SK-N-SH (cell line): ENCODE measurements at regions not wholly inside any gene's neighbourhood (a gene's known extent, or its start where the extent isn't known, plus 50 kb on each side); places are given as distances from the start of the nearest gene placed in this dataset.
A peak's percentile ranks its signal among the peaks of the same experiment; 100 is the strongest.

Source experiments
- CTCF ChIA-PET: fragments of 300-600, 350-600 bp; formaldehyde crosslinking; extraction: SDS; loops from one replicate; lab custom pipeline; 2021; lab: Yijun Ruan, JAX
- POLR2A ChIA-PET: fragments of 350-600 bp; sonication (Branson Sonifier 250); formaldehyde crosslinking; extraction: SDS; loops from one replicate; lab custom pipeline; 2020; ENCODE audit warnings: antibody characterized with exemption, inconsistent platforms; lab: Yijun Ruan, JAX
- DNase-seq: peaks from one replicate; pipeline ENCODE4 v3.0.0; 2012
- H2AFZ ChIP-seq: fragments of 200-600 bp; sonication (generic); 2 replicates; pipeline ENCODE4 v1.8.1; 2016; ENCODE audit warnings: antibody characterized with exemption, mild to moderate bottlenecking, low read depth
- H3F3A ChIP-seq: fragments of 200-600 bp; sonication (generic); replicated peaks from 2 replicates; pipeline ENCODE3; 2016; ENCODE audit warnings: antibody characterized with exemption, mild to moderate bottlenecking; ENCODE audit not compliant: insufficient read depth
- H3K27ac ChIP-seq, 2 experiments: fragments of 200-500 bp in 1 of 2; fragments of 200-600 bp in 1 of 2; sonication (Bioruptor generic) in 1 of 2; sonication (generic), shearing (Covaris generic) in 1 of 2; 2 replicates each; pipeline versions ENCODE4 v1.5.1 to v1.6.1; 2014 to 2016; ENCODE audit warnings: low read depth in 2 of 2, inconsistent platforms in 1 of 2, low read length in 1 of 2, mild to moderate bottlenecking in 1 of 2, mixed read lengths in 1 of 2
- H3K27me3 ChIP-seq: fragments of 200-600 bp; sonication (generic), shearing (Covaris generic); 2 replicates; pipeline ENCODE4 v1.6.1; 2016; ENCODE audit warnings: mixed run types; ENCODE audit not compliant: insufficient read depth
- H3K36me3 ChIP-seq, 2 experiments: fragments of 200-500 bp in 1 of 2; fragments of 200-600 bp in 1 of 2; sonication (Bioruptor generic) in 1 of 2; sonication (generic) in 1 of 2; replicated peaks in 1 of 2; 2 replicates each; pipeline versions ENCODE3 to v1.5.1; 2014 to 2016; ENCODE audit warnings: low read length in 1 of 2, mild to moderate bottlenecking in 1 of 2; ENCODE audit not compliant: insufficient read depth in 2 of 2, control insufficient read depth in 1 of 2
- H3K4me1 ChIP-seq, 2 experiments: fragments of 200-500 bp in 1 of 2; fragments of 200-600 bp in 1 of 2; sonication (Bioruptor generic) in 1 of 2; sonication (generic), shearing (Covaris generic) in 1 of 2; 2 replicates each; pipeline versions ENCODE4 v1.5.1 to v1.6.1; 2014 to 2016; ENCODE audit warnings: low read depth in 1 of 2, low read length in 1 of 2, mixed run types in 1 of 2; ENCODE audit not compliant: insufficient read depth in 2 of 2, control insufficient read depth in 1 of 2
- H3K4me2 ChIP-seq: fragments of 200-600 bp; sonication (generic), shearing (Covaris generic); 2 replicates; pipeline ENCODE4 v1.6.1; 2017; ENCODE audit warnings: mixed run types
- H3K4me3 ChIP-seq, 2 experiments: fragments of 200-500 bp in 1 of 2; fragments of 200-600 bp in 1 of 2; sonication (Bioruptor generic) in 1 of 2; sonication (generic), shearing (Covaris generic) in 1 of 2; 2 replicates each; pipeline versions ENCODE4 v1.5.1 to v1.8.1; 2014 to 2016; ENCODE audit warnings: low read depth in 2 of 2, inconsistent platforms in 1 of 2, low read length in 1 of 2, mild to moderate bottlenecking in 1 of 2, mixed read lengths in 1 of 2, moderate library complexity in 1 of 2
- H3K79me2 ChIP-seq: fragments of 200-600 bp; sonication (generic); 2 replicates; pipeline ENCODE4 v1.8.1; 2017; ENCODE audit warnings: mild to moderate bottlenecking; ENCODE audit not compliant: insufficient read depth
- H3K9ac ChIP-seq: fragments of 200-600 bp; sonication (generic); 2 replicates; pipeline ENCODE4 v1.6.1; 2017; ENCODE audit warnings: mixed run types
- H3K9me2 ChIP-seq: fragments of 200-600 bp; sonication (generic); 2 replicates; pipeline ENCODE4 v1.6.1; 2017; ENCODE audit warnings: mixed run types
- H3K9me3 ChIP-seq: fragments of 200-600 bp; sonication (generic); 2 replicates; pipeline ENCODE4 v1.6.1; 2017; ENCODE audit warnings: mixed run types, mild to moderate bottlenecking, moderate library complexity
- H4K20me1 ChIP-seq: fragments of 200-600 bp; sonication (generic); 2 replicates; pipeline ENCODE4 v1.6.1; 2017; ENCODE audit warnings: mild to moderate bottlenecking, mixed run types; ENCODE audit not compliant: insufficient read depth
- CTCF ChIP-seq: fragments of 200-600 bp; sonication (generic); IDR thresholded peaks from 2 replicates; pipeline ENCODE4 v1.6.1; 2017; ENCODE audit warnings: antibody characterized with exemption, mild to moderate bottlenecking, moderate library complexity
- EP300 ChIP-seq, 2 experiments: IDR thresholded peaks; 2 replicates each; pipeline versions ENCODE4 v1.4.0 to v1.6.1; 2012; ENCODE audit warnings: borderline replicate concordance in 1 of 2, low read depth in 1 of 2, low read length in 1 of 2
- EZH2phosphoT487 ChIP-seq: fragments of 200-600 bp; sonication (generic); IDR thresholded peaks from 2 replicates; pipeline ENCODE4 v1.6.1; 2017; ENCODE audit warnings: low read depth, mixed run types, mild to moderate bottlenecking, antibody characterized with exemption, moderate library complexity, borderline replicate concordance
- FOSL2 ChIP-seq: IDR thresholded peaks from 2 replicates; pipeline ENCODE4 v1.4.0; 2012; ENCODE audit warnings: low read depth, mild to moderate bottlenecking, moderate library complexity, borderline replicate concordance
- IRF3 ChIP-seq: fragments of 150-350 bp; IDR thresholded peaks from 2 replicates; pipeline ENCODE4 v1.6.1; 2016; ENCODE audit warnings: mild to moderate bottlenecking, low read depth, low read length
- MEF2A ChIP-seq: IDR thresholded peaks from 2 replicates; pipeline ENCODE4 v1.4.0; 2012; ENCODE audit warnings: low read depth, borderline replicate concordance
- NRF1 ChIP-seq: IDR thresholded peaks from 2 replicates; pipeline ENCODE4 v1.6.1; 2012; ENCODE audit warnings: low read depth, mild to moderate bottlenecking, low read length
- PBX3 ChIP-seq: IDR thresholded peaks from 2 replicates; pipeline ENCODE4; 2012
- POLR2AphosphoS5 ChIP-seq: IDR thresholded peaks from 2 replicates; pipeline ENCODE4 v1.6.1; 2012; ENCODE audit warnings: low read depth, low read length
- RXRA ChIP-seq: IDR thresholded peaks from 2 replicates; pipeline ENCODE4 v1.4.0; 2012; ENCODE audit warnings: low read depth, mild to moderate bottlenecking, borderline replicate concordance
- SIN3A ChIP-seq: IDR thresholded peaks from 2 replicates; pipeline ENCODE4 v1.6.1; 2012; ENCODE audit warnings: low read depth, mild to moderate bottlenecking, low read length, moderate library complexity, borderline replicate concordance
- TCF12 ChIP-seq: IDR thresholded peaks from 2 replicates; pipeline ENCODE4 v1.4.0; 2012
- WGBS: methylation state at CpG from one replicate; pipeline ENCODE4 v1.1.6; 2017; ENCODE audit warnings: low lambda C conversion rate; 5-methylcytosine and 5-hydroxymethylcytosine counted together

- H3K79me2 ChIP-seq: peaks cover 35% of the 10 kb centered on the region
- ChIA-PET POLR2A (no interaction called here), CTCF (interaction anchor here (1.0 kb wide), 1 partner anchor 76 kb away, joined by 4 read pairs; no protein-coding TSS in a partner anchor)
- H3K9me2 ChIP-seq: no peaks in the 10 kb centered on the region
- no peak overlapping the region for H3K4me2 ChIP-seq
- H3K27me3 ChIP-seq: no peaks in the 10 kb centered on the region
- H3K36me3 ChIP-seq: peaks cover 56 to 69% of the 10 kb centered on the region in 2 experiments
- TF ChIP-seq POLR2AphosphoS5 (no peak), MEF2A (no peak), NRF1 (no peak), RXRA (no peak), FOSL2 (no peak), CTCF (no peak), SIN3A (no peak), EP300 (IDR thresholded peaks at IDR 0.05; ENCODE audit: borderline replicate concordance in 1 of 2, low read depth in 1 of 2, low read length in 1 of 2) (no peak), TCF12 (no peak), PBX3 (no peak), IRF3 (no peak), EZH2phosphoT487 (no peak)
- H3K27ac ChIP-seq: no peak overlapping the region
- peaks cover 6% of the 10 kb centered on the region for H3F3A ChIP-seq
- 58% methylated on average over 2 of the region's 2 CpGs for WGBS
- DNase-seq: no peak
- H3K4me1 ChIP-seq: no peaks in the 10 kb centered on the region
- H3K9ac ChIP-seq: no peak overlapping the region
- no peak overlapping the region for H2AFZ ChIP-seq
- H3K9me3 ChIP-seq: no peaks in the 10 kb centered on the region
- peaks cover 5% of the 10 kb centered on the region; the same call in 1 of the 2 replicates for H4K20me1 ChIP-seq
- H3K4me3 ChIP-seq: no peak overlapping the region
Measured at GRCh38 chr12:124471828-124472227, 95.6 kb downstream of the NCOR2 start.

- WGBS: 96% methylated on average over 6 of the region's 10 CpGs
- H3K9me3 ChIP-seq: no peaks in the 10 kb centered on the region
- no peak overlapping the region for H3K4me2 ChIP-seq
- H3K27ac ChIP-seq: no peak overlapping the region
- H3K4me1 ChIP-seq: peaks cover 0 to 2% of the 10 kb centered on the region in 2 experiments; a peak in 1 of 4 replicates
- POLR2A ChIA-PET: no interaction called here
- no peak overlapping the region for H3K9ac ChIP-seq
- peaks cover 5% of the 10 kb centered on the region; the same call in 1 of the 2 replicates for H4K20me1 ChIP-seq
- peaks cover 58 to 61% of the 10 kb centered on the region in 2 experiments for H3K36me3 ChIP-seq
- no peak overlapping the region for H2AFZ ChIP-seq
- CTCF ChIA-PET: no interaction called here
- H3F3A ChIP-seq: peaks cover 6% of the 10 kb centered on the region
- H3K9me2 ChIP-seq: no peaks in the 10 kb centered on the region
- TF ChIP-seq PBX3: no peak
- DNase-seq: no peak
- H3K27me3 ChIP-seq: no peaks in the 10 kb centered on the region
- H3K4me3 ChIP-seq: peak overlapping the region in 1 of 2 experiments; percentile 6; a peak in 1 of 4 replicates
- H3K79me2 ChIP-seq: peaks cover 30% of the 10 kb centered on the region
Measured at GRCh38 chr12:124470806-124471205, 96.6 kb downstream of the NCOR2 start.
